GM18861 (cell line): ENCODE measurements at regions not wholly inside any gene's neighbourhood (a gene's known extent, or its start where the extent isn't known, plus 50 kb on each side); places are given as distances from the start of the nearest gene placed in this dataset.
"Not testable (repeated sequence)": the region's sequence is repeated elsewhere in the genome, so short reads cannot be mapped to it uniquely, and the experiment has no call there.

Source experiments
- ATAC-seq: cut with Tn5 transposase; IDR thresholded peaks from one replicate; pipeline ENCODE4 v1.9.1; 2021; ENCODE audit not compliant: unreplicated experiment

GRCh38 chr5:6081727-6082210 is 296.6 kb downstream of the MED10 start:
- ATAC-seq, result no peak

- no peak for ATAC-seq
Observed at GRCh38 chr5:6080930-6081726, 297.2 kb downstream of the MED10 start.

- no peak for ATAC-seq
Observed at GRCh38 chr5:6080436-6080835, 297.9 kb downstream of the MED10 start.

GRCh38 chr5:6078881-6079280 is 299.5 kb downstream of the MED10 start:
- ATAC-seq, result no peak

- no peak for ATAC-seq
Observed at GRCh38 chr5:6076341-6077239, 301.8 kb downstream of the MED10 start.

- ATAC-seq, result not testable (repeated sequence)
Observed at GRCh38 chr5:6072488-6072887, 305.9 kb downstream of the MED10 start.

GRCh38 chr5:6069496-6070185 is 308.7 kb downstream of the MED10 start:
- ATAC-seq, result no peak

GRCh38 chr5:6066016-6066415 is 312.3 kb downstream of the MED10 start:
- no peak for ATAC-seq

GRCh38 chr5:6059137-6059800 is 319.1 kb downstream of the MED10 start:
- ATAC-seq, result no peak

GRCh38 chr5:6058055-6058715 is 320.2 kb downstream of the MED10 start:
- no peak for ATAC-seq

GRCh38 chr5:6056280-6056679 is 322.1 kb downstream of the MED10 start:
- ATAC-seq, result no peak

GRCh38 chr5:6049662-6050061 is 328.7 kb downstream of the MED10 start:
- no peak for ATAC-seq

- no peak for ATAC-seq
Observed at GRCh38 chr5:6048746-6049145, 329.6 kb downstream of the MED10 start.

- ATAC-seq, result no peak
Observed at GRCh38 chr5:6046296-6046967, 331.9 kb downstream of the MED10 start.

GRCh38 chr5:6043491-6044310 is 334.6 kb downstream of the MED10 start:
- ATAC-seq, result no peak

GRCh38 chr5:6041977-6042550 is 336.3 kb downstream of the MED10 start:
- no peak for ATAC-seq

- ATAC-seq, result no peak
Observed at GRCh38 chr5:6039111-6039510, 339.2 kb downstream of the MED10 start.

GRCh38 chr5:6036006-6036405 is 342.3 kb downstream of the MED10 start:
- no peak for ATAC-seq
